Activated B cell treated with CpG ODN at 0.5 μM for 24 hours (primary cell): ENCODE measurements at regions not wholly inside any gene's neighbourhood (a gene's known extent, or its start where the extent isn't known, plus 50 kb on each side); places are given as distances from the start of the nearest gene placed in this dataset.

Experiments
- ATAC-seq: fragments of 200-7000 bp; cut with Tn5 transposase; one replicate; pipeline ENCODE4 v1.10.0; 2021; ENCODE audit warnings: low read depth, mild to moderate bottlenecking, moderate library complexity
- CTCF ChIA-PET: fragments of 350-600 bp; sonication (Branson Sonifier 250); formaldehyde crosslinking; loops from one replicate; lab custom pipeline; 2021; ENCODE audit warnings: antibody characterized with exemption; lab: Charles Lee
- POLR2A ChIA-PET: fragments of 350-600 bp; sonication (Branson Sonifier 250); formaldehyde crosslinking; loops from one replicate; lab custom pipeline; 2021; ENCODE audit warnings: antibody characterized with exemption; lab: Charles Lee
- DNase-seq: peaks from one replicate; pipeline ENCODE4 v3.0.0; 2022
- H3K27ac Mint-ChIP-seq: one replicate; pipeline ENCODE4 v1.8.0; 2020; ENCODE audit warnings: mixed read lengths
- H3K27me3 Mint-ChIP-seq: one replicate; pipeline ENCODE4 v1.8.0; 2021; ENCODE audit warnings: mixed read lengths
- H3K36me3 Mint-ChIP-seq: one replicate; pipeline ENCODE4 v1.8.0; 2021; ENCODE audit warnings: low read depth, mixed read lengths
- H3K4me1 Mint-ChIP-seq: one replicate; pipeline ENCODE4 v1.8.0; 2021; ENCODE audit warnings: mixed read lengths
- H3K4me3 Mint-ChIP-seq: one replicate; pipeline ENCODE4 v1.8.0; 2020; ENCODE audit warnings: mild to moderate bottlenecking, mixed read lengths
- H3K9me3 Mint-ChIP-seq: one replicate; pipeline ENCODE4 v1.8.0; 2020; ENCODE audit warnings: mixed read lengths
- CTCF ChIP-seq: fragments of 200-600 bp; IDR thresholded peaks from one replicate; pipeline ENCODE4 v1.8.0; 2022; ENCODE audit warnings: antibody characterized with exemption, mild to moderate bottlenecking
- intact Hi-C: fragments of 100-400 bp; cut with micrococcal nuclease; formaldehyde crosslinking; loops from one replicate; pipeline ENCODE4 v1.15.1; 2024

GRCh38 chr7:22921386-22922086 is 92.4 kb downstream of the HYCC1 start:
- no peak overlapping the region for H3K27ac Mint-ChIP-seq
- DNase-seq: no peak
- no peak for ATAC-seq
- H3K4me3 Mint-ChIP-seq: no peak overlapping the region
- ChIA-PET POLR2A (no interaction called here), CTCF (no interaction called here)
- H3K27me3 Mint-ChIP-seq: no peaks in the 10 kb centered on the region
- intact Hi-C loops: no loop called here
- no peak for TF ChIP-seq CTCF
- no peaks in the 10 kb centered on the region for H3K36me3 Mint-ChIP-seq
- peaks cover 7% of the 10 kb centered on the region for H3K4me1 Mint-ChIP-seq
- H3K9me3 Mint-ChIP-seq: peaks cover 5% of the 10 kb centered on the region

DNA sequence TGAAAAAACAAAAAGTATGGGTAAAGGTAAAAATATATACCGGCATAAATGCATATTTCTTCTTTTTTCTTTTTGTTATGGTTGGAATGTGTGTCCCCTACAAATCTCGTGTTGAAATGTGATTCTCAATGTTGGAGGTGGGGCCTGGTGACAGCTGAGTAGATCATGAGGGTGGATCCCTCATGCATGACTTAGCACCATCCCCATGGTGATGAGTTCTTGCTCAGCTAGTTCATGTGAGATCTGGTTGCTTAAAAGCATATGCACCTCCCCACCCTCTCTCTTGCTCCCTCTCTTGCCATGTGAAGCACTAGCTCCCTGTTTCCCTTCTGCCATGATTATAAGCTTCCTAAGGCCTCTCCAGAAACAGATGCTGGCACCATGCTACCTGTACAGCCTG is 93.3 kb downstream of the HYCC1 start:
- Mint-ChIP-seq H3K27ac (no peak overlapping the region), H3K36me3 (no peaks in the 10 kb centered on the region), H3K9me3 (peaks cover 5% of the 10 kb centered on the region), H3K4me3 (no peak overlapping the region), H3K27me3 (no peaks in the 10 kb centered on the region), H3K4me1 (peaks cover 7% of the 10 kb centered on the region)
- ChIA-PET POLR2A (no interaction called here), CTCF (no interaction called here)
- ATAC-seq: peak; percentile 52
- intact Hi-C loops: no loop called here
- TF ChIP-seq CTCF: no peak
- DNase-seq: no peak

DNA sequence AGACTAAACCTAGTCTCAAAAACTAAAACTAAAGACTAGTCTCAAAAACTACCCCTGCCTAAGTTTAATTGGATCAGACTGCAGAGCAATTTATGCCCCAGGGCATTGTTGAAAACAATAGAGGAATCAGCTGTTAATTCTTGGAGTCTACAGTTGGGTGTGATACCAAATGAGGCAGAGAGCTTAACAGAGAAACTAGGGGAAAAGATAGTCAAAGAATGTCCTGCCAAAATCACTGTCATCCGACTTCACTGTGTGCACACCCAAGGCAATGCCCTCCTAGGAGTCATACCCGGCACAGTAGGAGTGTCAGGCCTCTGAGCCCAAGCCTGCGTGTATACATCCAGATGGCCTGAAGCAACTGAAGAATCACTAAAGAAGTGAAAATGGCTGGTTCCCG is 90.5 kb upstream of the TOMM7 start:
- Mint-ChIP-seq H3K4me3 (no peak overlapping the region), H3K4me1 (no peaks in the 10 kb centered on the region), H3K27me3 (no peaks in the 10 kb centered on the region), H3K27ac (no peak overlapping the region), H3K36me3 (no peaks in the 10 kb centered on the region), H3K9me3 (peaks cover 14% of the 10 kb centered on the region)
- no peak for DNase-seq
- intact Hi-C loops: no loop called here
- no peak for TF ChIP-seq CTCF
- ChIA-PET CTCF (no interaction called here), POLR2A (no interaction called here)
- ATAC-seq: no peak

DNA sequence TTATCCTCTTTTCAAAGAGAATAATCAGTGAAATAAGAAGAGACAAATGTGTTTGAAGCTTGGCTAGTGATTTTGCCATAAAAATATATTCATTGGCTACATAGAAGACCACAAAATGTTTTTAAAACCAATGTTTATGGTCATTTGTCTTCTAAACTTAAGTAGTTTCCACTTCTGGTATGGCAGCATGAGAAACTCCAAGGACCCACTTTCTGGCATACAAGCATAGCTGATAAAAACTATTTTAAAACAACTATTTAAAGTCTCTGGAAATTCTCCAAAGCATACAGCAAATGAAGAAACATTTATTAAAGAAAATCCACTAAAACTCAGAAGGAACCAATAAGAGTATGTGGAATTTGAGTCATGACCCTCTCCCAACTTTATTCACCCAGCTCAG is 89.2 kb upstream of the TOMM7 start:
- ATAC-seq: no peak
- Mint-ChIP-seq H3K36me3 (no peaks in the 10 kb centered on the region), H3K9me3 (peaks cover 14% of the 10 kb centered on the region), H3K27ac (no peak overlapping the region), H3K4me1 (no peaks in the 10 kb centered on the region), H3K27me3 (no peaks in the 10 kb centered on the region), H3K4me3 (no peak overlapping the region)
- no peak for DNase-seq
- CTCF ChIA-PET: no interaction called here
- POLR2A ChIA-PET: no interaction called here
- no peak for TF ChIP-seq CTCF
- intact Hi-C loops: no loop called here

DNA sequence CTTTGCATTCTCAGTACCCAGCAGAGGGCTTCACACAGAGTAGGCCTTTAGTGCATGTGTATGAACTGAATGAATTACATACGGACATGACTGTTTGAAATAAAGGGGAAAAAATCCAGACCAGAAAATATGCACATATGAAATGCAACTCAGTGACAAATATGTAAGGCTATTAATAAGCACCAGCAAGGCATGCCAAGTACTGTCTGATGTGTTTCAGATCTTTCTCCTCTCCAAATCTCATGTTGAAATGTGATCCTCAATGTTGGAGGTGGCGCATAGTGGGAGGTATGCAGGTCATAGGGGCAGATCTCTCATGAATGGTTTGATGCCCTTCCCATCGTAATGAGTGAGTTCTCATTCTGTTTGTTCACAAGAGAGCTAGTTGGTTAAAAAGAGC is 87.3 kb upstream of the TOMM7 start:
- intact Hi-C loops: no loop called here
- no peaks in the 10 kb centered on the region for H3K36me3 Mint-ChIP-seq
- peaks cover 12% of the 10 kb centered on the region for H3K9me3 Mint-ChIP-seq
- no peak overlapping the region for H3K27ac Mint-ChIP-seq
- no peak for DNase-seq
- ChIA-PET CTCF (no interaction called here), POLR2A (no interaction called here)
- no peak for TF ChIP-seq CTCF
- ATAC-seq: no peak
- H3K4me3 Mint-ChIP-seq: no peak overlapping the region
- no peaks in the 10 kb centered on the region for H3K4me1 Mint-ChIP-seq
- H3K27me3 Mint-ChIP-seq: no peaks in the 10 kb centered on the region
